ENCODE measurements at regions not wholly inside any gene's neighbourhood (a gene's known extent, or its start where the extent isn't known, plus 50 kb on each side); places are given as distances from the start of the nearest gene placed in this dataset.
A peak's percentile ranks its signal among the peaks of the same experiment; 100 is the strongest.

DNA sequence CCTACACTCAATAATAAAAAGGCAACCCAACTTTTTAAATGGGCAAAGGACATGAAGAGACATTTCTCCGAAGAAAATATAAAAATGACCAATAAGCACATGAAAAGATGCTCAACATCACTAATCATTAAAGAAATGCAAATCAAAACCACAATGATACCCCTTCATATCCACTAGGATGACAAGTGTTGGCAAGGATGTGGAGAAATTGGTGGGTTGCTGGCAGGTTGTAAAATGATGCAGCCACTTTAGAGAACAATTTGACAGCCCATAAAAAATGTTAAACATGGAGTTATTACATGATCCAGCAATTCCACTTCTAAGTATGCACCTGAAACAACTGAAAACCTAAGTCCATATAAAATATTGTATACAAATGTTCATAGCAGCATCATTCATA is 73.2 kb upstream of the LMO2 start (continued):
- TF ChIP-seq, protein P1, sequence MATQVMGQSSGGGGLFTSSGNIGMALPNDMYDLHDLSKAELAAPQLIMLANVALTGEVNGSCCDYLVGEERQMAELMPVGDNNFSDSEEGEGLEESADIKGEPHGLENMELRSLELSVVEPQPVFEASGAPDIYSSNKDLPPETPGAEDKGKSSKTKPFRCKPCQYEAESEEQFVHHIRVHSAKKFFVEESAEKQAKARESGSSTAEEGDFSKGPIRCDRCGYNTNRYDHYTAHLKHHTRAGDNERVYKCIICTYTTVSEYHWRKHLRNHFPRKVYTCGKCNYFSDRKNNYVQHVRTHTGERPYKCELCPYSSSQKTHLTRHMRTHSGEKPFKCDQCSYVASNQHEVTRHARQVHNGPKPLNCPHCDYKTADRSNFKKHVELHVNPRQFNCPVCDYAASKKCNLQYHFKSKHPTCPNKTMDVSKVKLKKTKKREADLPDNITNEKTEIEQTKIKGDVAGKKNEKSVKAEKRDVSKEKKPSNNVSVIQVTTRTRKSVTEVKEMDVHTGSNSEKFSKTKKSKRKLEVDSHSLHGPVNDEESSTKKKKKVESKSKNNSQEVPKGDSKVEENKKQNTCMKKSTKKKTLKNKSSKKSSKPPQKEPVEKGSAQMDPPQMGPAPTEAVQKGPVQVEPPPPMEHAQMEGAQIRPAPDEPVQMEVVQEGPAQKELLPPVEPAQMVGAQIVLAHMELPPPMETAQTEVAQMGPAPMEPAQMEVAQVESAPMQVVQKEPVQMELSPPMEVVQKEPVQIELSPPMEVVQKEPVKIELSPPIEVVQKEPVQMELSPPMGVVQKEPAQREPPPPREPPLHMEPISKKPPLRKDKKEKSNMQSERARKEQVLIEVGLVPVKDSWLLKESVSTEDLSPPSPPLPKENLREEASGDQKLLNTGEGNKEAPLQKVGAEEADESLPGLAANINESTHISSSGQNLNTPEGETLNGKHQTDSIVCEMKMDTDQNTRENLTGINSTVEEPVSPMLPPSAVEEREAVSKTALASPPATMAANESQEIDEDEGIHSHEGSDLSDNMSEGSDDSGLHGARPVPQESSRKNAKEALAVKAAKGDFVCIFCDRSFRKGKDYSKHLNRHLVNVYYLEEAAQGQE (IDR thresholded peaks at IDR 0.05; ENCODE audit: unreplicated experiment) = no peak

DNA sequence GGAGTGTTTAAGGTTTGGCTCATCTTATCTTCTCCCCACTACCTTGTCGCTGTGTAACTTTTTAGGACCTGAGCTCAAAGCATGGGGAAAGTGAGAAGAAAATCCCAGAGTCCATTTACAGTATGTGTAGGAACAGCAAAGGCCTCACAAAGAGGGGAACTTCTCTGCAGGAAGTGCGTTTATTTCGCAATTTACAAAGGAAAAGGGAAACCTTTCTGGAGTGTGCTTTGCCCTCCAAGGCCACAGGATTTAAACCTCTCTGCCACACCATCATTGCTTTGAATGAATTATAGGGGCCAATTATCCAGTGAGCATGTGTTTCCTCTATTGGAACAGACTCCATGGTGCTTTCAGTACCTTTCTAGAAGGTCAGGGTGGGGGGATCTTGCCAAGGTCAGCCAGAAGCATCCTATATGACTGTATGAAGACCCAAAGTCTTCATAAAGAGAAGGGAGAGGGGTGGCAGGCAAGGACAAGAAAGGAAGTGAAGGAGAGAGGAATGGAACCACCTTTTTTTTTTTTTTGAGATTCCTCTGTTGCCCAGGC is 68.1 kb upstream of the LMO2 start:
- Histone ChIP-seq H3K27me3 (ENCODE audit: insufficient read depth) (no peaks in the 10 kb centered on the region), H4K20me1 (replicated peaks; ENCODE audit: insufficient read depth) (no peaks in the 10 kb centered on the region), H3K36me3 (ENCODE audit: insufficient read depth) (no peaks in the 10 kb centered on the region), H3K27ac (ENCODE audit: low read depth) (no peak overlapping the region), H3K4me1 (ENCODE audit: insufficient read depth) (no peaks in the 10 kb centered on the region), H3K4me2 (no peak overlapping the region), H3K9me2 (ENCODE audit: insufficient read depth) (no peaks in the 10 kb centered on the region), H3K79me2 (replicated peaks; ENCODE audit: insufficient read depth) (no peaks in the 10 kb centered on the region), H2AFZ (0 out of 2 replicates have a peak overlapping the region, but pooled peaks have one; percentile 56), H3F3A (replicated peaks; ENCODE audit: low read depth) (no peaks in the 10 kb centered on the region), H3K4me3 (no peak overlapping the region)
- Mint-ChIP-seq H3K4me3 (no peak overlapping the region), H3K4me1 (no peaks in the 10 kb centered on the region), H3K27ac (no peak overlapping the region), H3K27me3 (ENCODE audit: insufficient read depth, low read depth, poor library complexity) (peaks cover 2% of the 10 kb centered on the region), H3K36me3 (ENCODE audit: low read depth) (no peaks in the 10 kb centered on the region), H3K9me3 (no peaks in the 10 kb centered on the region)
- ATAC-seq (no peak), DNase-seq (ENCODE audit: low spot score) (no peak)
- TF ChIP-seq ZNF331 (CRISPR knock-in tag; IDR thresholded peaks at IDR 0.05; ENCODE audit: low read depth) (no peak), ZNF114 (CRISPR knock-in tag; IDR thresholded peaks at IDR 0.05) (no peak), NANOG (IDR thresholded peaks at IDR 0.05; ENCODE audit: borderline replicate concordance) (no peak)
- TF ChIP-seq, protein P1 (IDR thresholded peaks at IDR 0.05; ENCODE audit: unreplicated experiment) = no peak

DNA sequence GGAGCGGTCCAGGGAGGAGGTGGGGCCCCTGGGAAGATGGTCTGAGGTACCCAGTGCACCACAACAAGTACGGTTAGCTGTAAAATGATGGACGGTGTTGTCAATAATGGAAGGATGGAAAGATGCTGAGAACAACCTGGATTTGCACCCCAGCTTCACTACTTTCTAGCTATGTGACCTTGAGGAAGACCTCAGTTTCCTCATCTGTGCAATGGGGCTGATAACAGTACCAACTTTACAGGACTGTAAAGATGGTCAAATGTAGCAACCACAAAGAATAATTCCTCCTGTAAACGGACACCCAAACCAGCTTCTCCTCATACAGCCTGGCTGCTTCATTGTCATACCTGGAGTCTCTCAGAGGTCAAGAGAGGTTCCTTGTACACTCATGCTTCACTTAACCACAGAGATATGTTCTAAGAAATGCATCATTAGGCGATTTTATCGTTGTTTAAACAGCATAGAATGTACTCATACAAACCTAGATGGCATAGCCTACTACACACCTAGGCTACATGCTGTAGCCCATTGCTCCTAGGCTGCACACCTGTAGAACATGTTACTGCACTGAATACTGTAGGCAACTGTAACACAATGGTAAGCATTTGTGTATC is 65.5 kb upstream of the LMO2 start:
- Mint-ChIP-seq H3K27ac (no peak overlapping the region), H3K27me3 (ENCODE audit: insufficient read depth, low read depth, poor library complexity) (peaks cover 2% of the 10 kb centered on the region), H3K9me3 (no peaks in the 10 kb centered on the region), H3K4me1 (peaks cover 3% of the 10 kb centered on the region; the same call in 2 of the 3 replicates), H3K36me3 (ENCODE audit: low read depth) (no peaks in the 10 kb centered on the region), H3K4me3 (no peak overlapping the region)
- Histone ChIP-seq H3K4me3 (no peak overlapping the region), H3K27ac (ENCODE audit: low read depth) (no peak overlapping the region), H3K27me3 (ENCODE audit: insufficient read depth) (no peaks in the 10 kb centered on the region), H4K20me1 (replicated peaks; ENCODE audit: insufficient read depth) (no peaks in the 10 kb centered on the region), H3K4me2 (no peak overlapping the region), H3F3A (replicated peaks; ENCODE audit: low read depth) (no peaks in the 10 kb centered on the region), H3K9me2 (ENCODE audit: insufficient read depth) (no peaks in the 10 kb centered on the region), H3K36me3 (ENCODE audit: insufficient read depth) (no peaks in the 10 kb centered on the region), H2AFZ (no peak overlapping the region), H3K79me2 (replicated peaks; ENCODE audit: insufficient read depth) (no peaks in the 10 kb centered on the region), H3K4me1 (ENCODE audit: insufficient read depth) (no peaks in the 10 kb centered on the region)
- no peak for TF ChIP-seq STAT1 (IDR thresholded peaks at IDR 0.05; ENCODE audit: unreplicated experiment)
- TF ChIP-seq CREB1 (CRISPR knock-in tag; IDR thresholded peaks at IDR 0.05; ENCODE audit: low read depth) = no peak
- no peak for TF ChIP-seq EZH2phosphoT487 (IDR thresholded peaks at IDR 0.05; ENCODE audit: unreplicated experiment)
- TF ChIP-seq EZH2 (IDR thresholded peaks at IDR 0.05; ENCODE audit: low read depth, unreplicated experiment) = no peak
- DNase-seq (ENCODE audit: low spot score) (no peak), ATAC-seq (no peak)
